ENCODE measurements at regions not wholly inside any gene's neighbourhood (a gene's known extent, or its start where the extent isn't known, plus 50 kb on each side); places are given as distances from the start of the nearest gene placed in this dataset.

DNA sequence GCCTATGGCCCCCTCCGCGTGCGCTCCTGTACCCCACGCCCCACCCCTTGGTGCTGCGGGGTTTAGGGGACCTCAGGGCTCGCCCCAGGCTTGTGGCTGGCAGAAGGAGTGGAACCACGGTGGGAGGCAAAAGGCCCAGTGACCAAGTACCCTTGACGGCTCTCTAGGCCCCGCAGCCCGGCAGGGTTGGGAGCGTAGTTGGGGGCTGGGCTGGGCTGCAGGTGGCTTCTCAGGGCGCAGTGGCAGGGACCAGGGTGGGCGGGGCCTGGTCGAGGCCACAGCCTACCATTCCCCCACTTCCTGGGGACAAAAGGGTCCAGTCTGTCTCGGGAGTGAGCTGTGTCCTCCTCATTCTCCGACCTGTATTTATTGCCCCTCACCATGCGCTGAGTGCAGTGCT, 124.9 kb downstream of the RBFOX3 start:
- no peak for TF ChIP-seq POLR2A (IDR thresholded peaks at IDR 0.05)
- TF ChIP-seq, protein P1, sequence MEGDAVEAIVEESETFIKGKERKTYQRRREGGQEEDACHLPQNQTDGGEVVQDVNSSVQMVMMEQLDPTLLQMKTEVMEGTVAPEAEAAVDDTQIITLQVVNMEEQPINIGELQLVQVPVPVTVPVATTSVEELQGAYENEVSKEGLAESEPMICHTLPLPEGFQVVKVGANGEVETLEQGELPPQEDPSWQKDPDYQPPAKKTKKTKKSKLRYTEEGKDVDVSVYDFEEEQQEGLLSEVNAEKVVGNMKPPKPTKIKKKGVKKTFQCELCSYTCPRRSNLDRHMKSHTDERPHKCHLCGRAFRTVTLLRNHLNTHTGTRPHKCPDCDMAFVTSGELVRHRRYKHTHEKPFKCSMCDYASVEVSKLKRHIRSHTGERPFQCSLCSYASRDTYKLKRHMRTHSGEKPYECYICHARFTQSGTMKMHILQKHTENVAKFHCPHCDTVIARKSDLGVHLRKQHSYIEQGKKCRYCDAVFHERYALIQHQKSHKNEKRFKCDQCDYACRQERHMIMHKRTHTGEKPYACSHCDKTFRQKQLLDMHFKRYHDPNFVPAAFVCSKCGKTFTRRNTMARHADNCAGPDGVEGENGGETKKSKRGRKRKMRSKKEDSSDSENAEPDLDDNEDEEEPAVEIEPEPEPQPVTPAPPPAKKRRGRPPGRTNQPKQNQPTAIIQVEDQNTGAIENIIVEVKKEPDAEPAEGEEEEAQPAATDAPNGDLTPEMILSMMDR (IDR thresholded peaks at IDR 0.05): no peak

All from breast epithelium (tissue), 3 donors.